22Rv1 (cell line): ENCODE measurements at regions not wholly inside any gene's neighbourhood (a gene's known extent, or its start where the extent isn't known, plus 50 kb on each side); places are given as distances from the start of the nearest gene placed in this dataset.
"Not testable (repeated sequence)": the region's sequence is repeated elsewhere in the genome, so short reads cannot be mapped to it uniquely, and the experiment has no call there.

Experiments
- CTCF ChIP-seq: fragments of 450-650 bp; IDR thresholded peaks from 2 replicates; pipeline ENCODE4 v1.5.1; 2017; ENCODE audit warnings: mild to moderate bottlenecking
- ZFX ChIP-seq: fragments of 450-650 bp; IDR thresholded peaks from 2 replicates; pipeline ENCODE4 v1.6.1; 2017; ENCODE audit warnings: antibody characterized with exemption, borderline replicate concordance

GRCh38 chr10:55518416-55518815, 717.4 kb upstream of the PCDH15 start:
- not testable (repeated sequence) for TF ChIP-seq ZFX, CTCF
